RWPE2 (cell line): ENCODE measurements at regions not wholly inside any gene's neighbourhood (a gene's known extent, or its start where the extent isn't known, plus 50 kb on each side); places are given as distances from the start of the nearest gene placed in this dataset.

Experiments used
- ATAC-seq: fragments of 200-7000 bp; cut with Tn5 transposase; 3 replicates; pipeline ENCODE4 v1.9.1; 2021; ENCODE audit warnings: low read depth
- DNase-seq: peaks from one replicate; pipeline ENCODE4 v3.0.0-alpha.2; 2020; ENCODE audit warnings: low spot score
- H3K27ac ChIP-seq: fragments of 450-650 bp; 2 replicates; pipeline ENCODE4 v1.5.1; 2017; ENCODE audit warnings: mild to moderate bottlenecking; ENCODE audit not compliant: poor library complexity, severe bottlenecking
- H3K27me3 ChIP-seq: fragments of 250-450 bp; sonication (Bioruptor Pico); 2 replicates; pipeline ENCODE4 v1.5.1; 2021; ENCODE audit warnings: mild to moderate bottlenecking, moderate library complexity; ENCODE audit not compliant: insufficient read depth, poor library complexity, severe bottlenecking
- H3K36me3 ChIP-seq: fragments of 250-450 bp; sonication (Bioruptor Pico); 2 replicates; pipeline ENCODE4 v1.5.1; 2020; ENCODE audit warnings: low read depth, mild to moderate bottlenecking, moderate library complexity
- H3K4me1 ChIP-seq: fragments of 250-450 bp; sonication (Bioruptor Pico); 2 replicates; pipeline ENCODE4 v1.5.1; 2021; ENCODE audit warnings: mild to moderate bottlenecking, moderate library complexity; ENCODE audit not compliant: insufficient read depth, poor library complexity, severe bottlenecking
- H3K4me3 ChIP-seq: fragments of 250-450 bp; sonication (Bioruptor Pico); 2 replicates; pipeline ENCODE4 v1.5.1; 2021; ENCODE audit warnings: mild to moderate bottlenecking, moderate library complexity; ENCODE audit not compliant: severe bottlenecking
- H3K9me3 ChIP-seq: fragments of 250-450 bp; sonication (Bioruptor Pico); 2 replicates; pipeline ENCODE4 v1.5.1; 2021; ENCODE audit warnings: mild to moderate bottlenecking, moderate library complexity; ENCODE audit not compliant: severe bottlenecking
- TF ChIP-seq, protein P1 (sequence below): fragments of 450-650 bp; IDR thresholded peaks from one replicate; pipeline ENCODE4 v1.5.1; 2017; ENCODE audit warnings: mild to moderate bottlenecking, moderate library complexity; ENCODE audit not compliant: poor library complexity, severe bottlenecking

DNA sequence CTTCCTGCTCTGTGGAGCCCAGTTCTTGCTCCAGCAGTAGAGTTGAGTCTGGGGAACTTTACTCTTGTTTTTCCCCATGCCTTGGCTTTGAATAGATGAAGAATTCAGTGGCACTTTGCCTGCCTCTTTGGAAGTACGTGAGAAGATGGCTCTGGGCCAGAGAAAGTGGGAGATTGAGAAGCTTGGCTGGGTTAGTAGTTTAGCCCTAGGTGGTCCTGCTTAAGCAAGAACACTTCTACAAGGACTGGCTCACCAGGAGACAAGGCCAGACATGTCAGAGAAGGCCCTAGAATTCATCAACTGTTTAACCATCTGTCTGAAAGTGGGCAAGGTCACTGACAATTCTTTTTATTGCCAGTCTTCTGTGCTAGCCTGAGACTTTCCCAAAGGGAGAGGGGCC is 410.3 kb downstream of the TYW1 start:
- H3K36me3 ChIP-seq: no peaks in the 10 kb centered on the region
- DNase-seq (no peak), ATAC-seq (no peak)
- H3K27me3 ChIP-seq: no peaks in the 10 kb centered on the region
- H3K4me1 ChIP-seq: no peaks in the 10 kb centered on the region
- H3K9me3 ChIP-seq: no peaks in the 10 kb centered on the region
- H3K27ac ChIP-seq: no peak overlapping the region
- H3K4me3 ChIP-seq: no peak overlapping the region
- TF ChIP-seq, protein P1, sequence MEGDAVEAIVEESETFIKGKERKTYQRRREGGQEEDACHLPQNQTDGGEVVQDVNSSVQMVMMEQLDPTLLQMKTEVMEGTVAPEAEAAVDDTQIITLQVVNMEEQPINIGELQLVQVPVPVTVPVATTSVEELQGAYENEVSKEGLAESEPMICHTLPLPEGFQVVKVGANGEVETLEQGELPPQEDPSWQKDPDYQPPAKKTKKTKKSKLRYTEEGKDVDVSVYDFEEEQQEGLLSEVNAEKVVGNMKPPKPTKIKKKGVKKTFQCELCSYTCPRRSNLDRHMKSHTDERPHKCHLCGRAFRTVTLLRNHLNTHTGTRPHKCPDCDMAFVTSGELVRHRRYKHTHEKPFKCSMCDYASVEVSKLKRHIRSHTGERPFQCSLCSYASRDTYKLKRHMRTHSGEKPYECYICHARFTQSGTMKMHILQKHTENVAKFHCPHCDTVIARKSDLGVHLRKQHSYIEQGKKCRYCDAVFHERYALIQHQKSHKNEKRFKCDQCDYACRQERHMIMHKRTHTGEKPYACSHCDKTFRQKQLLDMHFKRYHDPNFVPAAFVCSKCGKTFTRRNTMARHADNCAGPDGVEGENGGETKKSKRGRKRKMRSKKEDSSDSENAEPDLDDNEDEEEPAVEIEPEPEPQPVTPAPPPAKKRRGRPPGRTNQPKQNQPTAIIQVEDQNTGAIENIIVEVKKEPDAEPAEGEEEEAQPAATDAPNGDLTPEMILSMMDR: no peak

DNA sequence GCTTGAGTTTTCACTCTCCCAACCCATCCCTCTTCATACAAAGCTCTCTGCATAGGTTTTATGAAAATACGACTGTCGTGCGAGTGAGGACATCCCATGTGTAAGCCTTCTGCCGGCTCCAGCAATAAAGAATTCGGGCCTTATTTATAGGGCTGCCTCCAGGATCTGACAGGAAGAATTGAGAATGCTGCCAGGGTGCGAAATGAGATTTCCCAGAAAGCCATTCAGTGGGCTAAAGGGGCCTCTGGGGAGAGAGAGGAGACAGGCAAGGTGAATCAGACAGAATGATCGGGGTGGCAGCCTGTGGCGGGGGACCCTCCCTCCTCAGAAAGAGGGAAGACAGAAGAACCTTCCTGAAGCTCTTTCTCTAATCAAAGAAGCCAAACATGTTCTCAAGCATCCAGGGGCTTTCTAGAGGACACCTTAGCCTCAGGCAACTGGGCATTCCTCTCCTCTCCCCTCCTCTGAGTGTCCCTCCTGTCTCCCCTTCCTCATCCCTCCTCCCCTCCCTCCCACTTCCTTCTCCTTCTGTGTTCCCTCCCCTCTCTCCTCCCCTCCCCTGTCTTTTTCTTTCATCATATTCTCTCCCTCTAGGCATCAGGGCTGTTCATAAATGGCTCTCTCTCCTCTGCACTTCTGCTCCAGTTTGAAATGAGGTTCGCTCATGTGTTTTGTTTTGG is 410.9 kb downstream of the TYW1 start:
- TF ChIP-seq, protein P1: no peak
- Histone ChIP-seq H3K4me3 (no peak overlapping the region), H3K36me3 (no peaks in the 10 kb centered on the region), H3K9me3 (no peaks in the 10 kb centered on the region), H3K4me1 (no peaks in the 10 kb centered on the region), H3K27ac (no peak overlapping the region), H3K27me3 (no peaks in the 10 kb centered on the region)
- ATAC-seq: no peak
- no peak for DNase-seq

DNA sequence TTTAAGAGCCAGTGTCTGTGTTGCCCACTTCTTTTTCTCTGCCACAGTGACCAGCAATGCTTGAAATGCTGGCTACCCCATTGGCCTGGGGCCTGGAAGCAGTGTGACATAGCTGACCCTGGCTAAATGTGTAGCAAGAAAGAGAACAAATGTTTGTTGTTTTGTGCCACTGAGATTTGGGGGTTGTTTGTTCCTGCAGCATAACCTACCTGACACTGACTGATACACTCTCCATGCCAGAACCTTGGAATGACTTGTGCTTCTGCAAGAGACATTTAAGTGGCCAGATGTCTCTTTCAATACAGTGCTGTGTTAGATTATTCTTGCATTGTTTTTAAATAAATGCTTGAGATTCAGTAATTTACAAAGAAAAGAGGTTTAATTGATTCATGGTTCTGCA is 411.5 kb downstream of the TYW1 start:
- H3K9me3 ChIP-seq: no peaks in the 10 kb centered on the region
- H3K4me3 ChIP-seq: no peak overlapping the region
- no peak for ATAC-seq
- DNase-seq: no peak
- no peaks in the 10 kb centered on the region for H3K36me3 ChIP-seq
- no peaks in the 10 kb centered on the region for H3K27me3 ChIP-seq
- H3K27ac ChIP-seq: no peak overlapping the region
- no peaks in the 10 kb centered on the region for H3K4me1 ChIP-seq
- TF ChIP-seq, protein P1: no peak

DNA sequence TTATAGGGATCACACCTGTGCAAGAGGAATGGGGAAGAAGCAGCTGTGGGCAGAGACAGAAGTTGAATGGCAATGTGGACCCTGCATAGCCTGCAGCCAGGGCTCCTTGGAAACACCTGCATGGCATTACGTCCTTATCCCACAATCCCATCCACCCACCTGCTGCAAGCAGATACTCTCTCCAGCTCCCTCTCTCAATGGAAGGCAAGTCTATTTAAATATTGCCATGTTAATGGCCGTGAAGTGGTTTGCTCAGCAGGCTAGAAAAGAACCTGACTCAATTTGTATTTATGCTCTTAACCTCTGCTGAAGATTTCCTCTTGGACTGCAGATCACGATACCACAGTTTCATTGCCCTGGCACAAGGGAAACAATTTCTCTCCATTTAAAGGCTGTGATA is 417.0 kb downstream of the TYW1 start:
- no peaks in the 10 kb centered on the region for H3K4me1 ChIP-seq
- H3K27ac ChIP-seq: no peak overlapping the region
- H3K9me3 ChIP-seq: no peaks in the 10 kb centered on the region
- no peaks in the 10 kb centered on the region for H3K27me3 ChIP-seq
- H3K36me3 ChIP-seq: no peaks in the 10 kb centered on the region
- ATAC-seq (no peak), DNase-seq (no peak)
- H3K4me3 ChIP-seq: no peak overlapping the region
- TF ChIP-seq, protein P1: no peak

DNA sequence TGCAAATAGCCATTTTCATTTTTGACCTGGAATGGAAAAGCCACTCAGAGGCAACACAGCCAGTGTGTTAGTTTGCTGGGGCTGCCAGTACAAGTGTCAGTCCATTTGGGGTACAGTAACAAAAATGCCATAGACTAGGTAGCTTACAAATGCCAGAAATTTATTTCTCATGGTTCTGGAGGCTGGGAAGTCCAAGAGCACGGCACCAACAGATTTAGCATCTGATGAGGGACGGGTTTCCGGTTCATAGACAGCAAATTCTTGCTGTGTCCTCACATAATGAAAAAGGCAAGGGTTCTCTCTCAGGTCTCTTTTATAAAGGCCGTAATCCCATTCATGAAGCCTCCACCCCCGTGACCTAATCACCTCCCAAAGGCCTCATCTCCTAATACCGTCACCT is 418.2 kb downstream of the TYW1 start:
- TF ChIP-seq, protein P1: no peak
- Histone ChIP-seq H3K27me3 (no peaks in the 10 kb centered on the region), H3K36me3 (no peaks in the 10 kb centered on the region), H3K4me1 (no peaks in the 10 kb centered on the region), H3K4me3 (no peak overlapping the region), H3K27ac (no peak overlapping the region), H3K9me3 (no peaks in the 10 kb centered on the region)
- no peak for DNase-seq
- ATAC-seq: no peak
